HG03520 (cell line): ENCODE measurements at regions not wholly inside any gene's neighbourhood (a gene's known extent, or its start where the extent isn't known, plus 50 kb on each side); places are given as distances from the start of the nearest gene placed in this dataset.

Source experiments
- ATAC-seq: cut with Tn5 transposase; IDR thresholded peaks from one replicate; pipeline ENCODE4 v1.9.1; 2021; ENCODE audit warnings: mild to moderate bottlenecking, moderate library complexity; ENCODE audit not compliant: unreplicated experiment

DNA sequence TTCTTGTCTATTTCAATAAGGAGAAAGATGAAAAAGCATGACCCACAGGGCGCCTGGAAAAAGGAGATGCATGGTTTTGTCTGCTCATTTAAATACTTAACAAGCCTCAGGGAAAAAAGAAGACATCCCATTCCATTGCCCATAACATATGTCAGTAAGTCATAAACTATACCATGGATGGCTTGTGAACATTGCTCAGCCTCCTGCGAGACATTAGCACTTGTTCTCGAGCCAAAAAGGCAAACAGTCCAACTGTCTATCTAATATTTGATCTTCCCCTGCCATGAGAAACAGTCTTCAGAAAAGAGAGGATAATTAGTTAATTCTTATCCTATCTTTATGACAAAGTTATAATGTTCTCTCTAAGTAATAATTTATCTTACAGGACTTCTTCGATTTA lies 527.4 kb downstream of the HACE1 start:
- ATAC-seq = no peak

DNA sequence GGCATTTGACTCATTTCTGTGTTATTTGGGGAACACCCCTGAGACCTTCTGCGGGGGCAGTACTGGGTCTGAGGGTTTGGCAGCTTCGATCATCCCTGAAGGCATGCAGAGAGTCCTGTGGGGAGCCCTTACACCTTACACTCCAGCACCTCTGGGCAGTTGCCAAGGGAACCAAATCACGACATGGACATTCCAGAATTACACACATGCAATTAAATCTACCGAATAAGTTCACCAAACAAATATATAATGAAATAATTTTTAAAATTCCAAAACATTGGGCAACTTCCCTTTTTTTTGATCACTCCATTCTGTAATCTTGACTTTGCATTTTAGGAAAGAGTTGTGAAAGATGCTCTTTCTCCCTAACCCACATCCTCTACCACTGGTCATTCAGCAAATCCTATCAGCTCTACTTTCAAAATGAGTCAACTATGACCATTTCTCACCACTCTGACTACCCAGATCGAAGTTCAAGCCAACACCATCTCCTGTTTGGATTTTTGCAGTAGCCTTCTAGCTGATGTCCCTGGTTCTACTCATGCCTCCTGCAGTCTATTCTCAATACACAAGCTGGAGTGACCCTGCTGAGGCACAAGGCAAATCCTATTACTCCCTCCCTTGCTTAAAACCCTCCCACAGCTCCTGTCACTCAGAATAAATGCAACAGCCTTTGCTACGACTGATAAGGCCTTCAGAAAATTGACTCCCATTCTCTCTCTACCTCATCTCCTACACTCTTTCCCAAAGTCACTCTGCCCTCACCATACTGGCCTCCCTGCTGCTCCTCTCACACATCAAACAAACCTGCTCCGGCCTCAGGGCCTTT lies 533.3 kb downstream of the HACE1 start:
- peak; percentile 75 for ATAC-seq

DNA sequence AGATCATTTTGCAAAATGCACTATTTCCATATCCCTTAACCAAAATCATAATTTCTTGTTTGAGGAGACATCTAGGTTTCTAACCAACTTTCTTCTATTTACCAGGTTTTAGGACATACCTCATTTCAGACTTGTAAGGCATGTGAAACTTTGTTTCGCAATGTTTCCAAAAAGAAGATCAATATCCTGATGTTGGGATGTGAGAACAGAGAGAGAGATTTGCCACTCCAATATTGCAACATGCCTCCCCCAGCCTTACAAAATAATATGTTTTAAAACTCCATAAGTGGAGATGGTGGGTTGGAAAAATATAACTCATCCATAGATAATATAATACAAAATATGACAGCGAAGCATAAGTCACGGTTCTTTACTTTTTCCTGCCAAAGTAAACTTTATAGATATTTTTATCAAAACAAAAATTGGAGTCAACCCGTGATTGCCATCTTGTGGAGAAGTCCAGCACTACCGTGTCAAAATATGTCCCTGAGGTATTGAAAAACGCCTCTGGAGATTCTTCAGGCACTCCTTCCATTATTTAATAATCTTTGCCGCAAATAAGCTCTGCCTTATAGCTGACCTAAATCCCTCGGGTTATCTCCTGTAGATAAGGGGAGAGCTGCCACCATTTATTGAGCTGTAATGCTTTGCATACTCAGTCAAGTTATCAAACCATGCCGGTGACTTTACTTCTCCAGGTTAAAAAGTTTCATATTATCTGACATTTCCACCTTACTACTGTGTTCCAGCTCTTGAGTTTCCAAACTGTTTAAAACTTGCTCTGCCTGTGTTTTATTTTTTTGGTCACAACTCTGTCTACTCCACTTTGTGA lies 534.2 kb downstream of the HACE1 start:
- ATAC-seq = peak; percentile 22

DNA sequence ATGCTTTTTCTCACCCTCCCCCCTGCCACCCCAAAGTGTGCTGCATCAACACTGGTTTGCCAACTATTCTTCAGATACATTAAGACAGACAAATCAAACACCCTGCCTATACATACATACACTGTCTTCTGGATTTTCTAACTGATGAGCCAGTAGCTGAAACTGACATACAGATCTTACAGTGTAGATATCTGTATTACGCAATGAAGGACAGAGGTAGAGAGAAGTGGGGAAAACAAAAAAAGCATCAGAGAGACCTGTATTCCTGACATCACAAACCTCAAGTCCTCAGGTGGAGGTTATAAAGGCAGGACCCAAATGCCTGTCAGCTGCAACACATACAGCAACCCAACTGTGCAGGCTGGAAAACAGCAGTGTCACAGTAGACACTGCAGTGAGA lies 535.4 kb downstream of the HACE1 start:
- no peak for ATAC-seq

DNA sequence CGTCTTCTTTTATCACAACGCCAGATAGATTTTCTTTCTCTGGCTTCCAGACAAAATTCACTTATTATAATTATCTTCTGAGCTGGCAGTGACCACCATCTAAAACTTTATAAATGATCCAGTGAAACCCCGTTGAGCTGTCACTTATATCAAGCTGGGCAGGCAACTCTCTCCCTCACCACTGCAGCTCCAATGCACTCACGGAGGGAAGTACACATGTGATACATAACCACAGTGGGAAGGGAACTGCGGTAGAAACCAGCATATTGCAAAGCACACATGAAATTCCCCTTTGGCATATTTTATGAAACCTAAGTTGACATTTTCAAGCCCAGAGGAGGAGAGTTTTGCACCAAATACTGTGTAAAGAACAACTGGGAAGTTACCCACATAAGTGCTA lies 536.9 kb downstream of the HACE1 start:
- no peak for ATAC-seq

DNA sequence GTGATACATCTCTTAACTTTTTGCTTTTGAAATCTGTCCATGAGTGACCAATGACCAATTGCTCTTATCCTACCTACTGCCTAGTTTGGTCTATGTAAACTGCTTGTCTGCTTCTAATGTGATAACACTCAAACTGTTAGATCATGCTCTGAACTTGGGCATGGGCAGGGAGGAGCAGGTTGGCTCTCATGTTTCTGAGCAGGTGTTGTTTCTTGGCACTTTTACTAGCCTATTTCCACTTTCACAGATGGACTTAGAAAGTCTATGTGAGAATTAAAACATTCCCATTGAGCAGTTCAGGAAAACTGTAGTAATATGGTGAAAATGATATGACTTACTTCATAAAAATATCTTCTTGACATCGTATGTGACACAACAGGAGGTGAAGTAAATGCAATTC lies 538.4 kb downstream of the HACE1 start:
- no peak for ATAC-seq

DNA sequence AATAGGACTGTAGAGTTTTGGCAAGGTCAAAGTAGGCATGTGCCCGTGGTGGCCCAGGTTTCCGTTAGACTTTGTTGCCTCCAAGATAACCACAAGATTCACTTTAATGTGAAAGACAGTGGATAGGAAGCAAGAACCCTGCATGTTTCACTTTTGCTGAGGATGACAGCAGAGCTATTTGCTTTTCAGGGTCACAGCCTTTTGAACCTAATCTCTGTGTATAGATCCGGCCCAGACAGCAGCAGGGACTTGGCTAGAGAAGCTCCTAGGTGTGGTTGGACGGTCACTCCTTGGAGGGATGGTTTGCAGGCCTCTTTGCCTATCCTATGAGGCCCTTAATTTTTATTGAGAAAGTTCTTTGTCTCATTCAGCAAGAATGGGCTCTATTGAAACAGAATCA lies 538.8 kb downstream of the HACE1 start:
- no peak for ATAC-seq

DNA sequence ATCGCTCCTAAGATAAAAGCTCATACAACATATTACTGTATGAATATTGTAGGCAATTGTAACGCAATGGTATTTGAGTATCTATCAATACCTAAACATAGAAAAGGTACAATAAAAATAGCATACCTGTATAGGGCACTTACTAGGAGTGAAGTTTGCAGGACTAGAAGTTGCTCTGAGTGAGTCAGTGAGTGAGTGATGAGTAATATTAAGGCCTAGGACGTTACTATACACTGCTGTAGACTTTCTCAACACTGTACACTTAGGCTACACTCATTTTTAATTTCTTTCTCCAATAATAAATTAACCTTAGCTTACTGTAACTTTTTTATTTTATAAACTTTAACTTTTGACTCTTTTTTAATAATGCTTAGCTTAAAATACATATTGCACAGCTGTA lies 546.9 kb downstream of the HACE1 start:
- ATAC-seq = no peak

DNA sequence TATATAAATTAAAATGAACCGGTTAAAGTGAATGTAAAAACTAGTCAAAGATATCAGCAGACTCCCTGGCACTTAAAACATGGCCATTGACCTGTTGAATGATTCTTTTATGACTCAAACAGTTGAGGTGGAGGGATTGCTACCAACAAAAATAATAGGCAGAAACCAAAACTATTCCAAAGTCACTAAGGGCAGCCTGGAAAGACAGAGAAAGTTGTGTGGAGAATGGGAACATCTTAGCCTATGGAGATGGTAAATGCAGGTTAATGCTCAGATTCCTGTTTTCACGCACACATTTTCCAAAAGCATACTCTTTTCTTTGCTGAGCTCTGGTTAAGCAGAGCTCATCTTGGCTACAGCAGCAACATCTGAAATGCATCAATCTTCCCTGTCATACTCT lies 553.5 kb downstream of the HACE1 start:
- ATAC-seq = no peak

DNA sequence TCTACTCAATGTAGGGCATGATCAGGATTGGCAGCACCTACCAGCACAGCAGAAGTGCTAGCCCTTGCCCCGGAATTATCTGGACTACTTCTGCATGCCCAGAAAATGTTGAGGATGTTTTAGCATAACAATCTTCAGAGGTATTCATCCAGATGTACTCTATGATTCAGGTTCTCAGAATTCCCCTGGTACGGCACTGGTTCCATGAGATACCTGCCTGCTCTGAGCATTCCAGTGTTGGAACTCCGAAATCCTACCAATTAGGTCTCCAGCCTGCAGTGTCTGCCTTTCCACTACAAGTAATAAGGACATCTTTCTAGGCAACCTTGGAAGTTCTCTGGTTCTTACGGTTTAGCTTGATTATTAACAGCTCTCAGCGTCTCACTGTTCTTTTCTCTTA lies 554.5 kb downstream of the HACE1 start:
- ATAC-seq = no peak

DNA sequence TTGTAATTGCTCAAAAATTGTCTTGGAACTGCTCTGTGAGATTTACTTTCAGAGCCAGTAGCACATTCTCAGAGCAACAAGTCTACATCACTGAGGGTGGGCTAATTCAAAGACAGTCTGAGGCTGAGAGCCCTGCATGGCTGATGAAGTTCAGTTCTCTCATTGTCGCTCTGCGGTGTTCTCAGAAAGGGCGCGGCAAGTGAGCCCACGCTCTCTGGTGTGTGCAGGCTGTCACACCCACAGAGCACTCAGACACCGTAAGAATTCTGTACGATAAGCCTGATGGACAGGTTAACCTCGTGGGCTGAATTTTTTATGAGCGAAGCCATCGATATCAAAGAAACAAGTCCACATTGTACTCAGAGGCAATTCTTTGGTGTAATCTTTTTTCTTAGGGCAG lies 557.8 kb downstream of the HACE1 start:
- ATAC-seq = no peak

DNA sequence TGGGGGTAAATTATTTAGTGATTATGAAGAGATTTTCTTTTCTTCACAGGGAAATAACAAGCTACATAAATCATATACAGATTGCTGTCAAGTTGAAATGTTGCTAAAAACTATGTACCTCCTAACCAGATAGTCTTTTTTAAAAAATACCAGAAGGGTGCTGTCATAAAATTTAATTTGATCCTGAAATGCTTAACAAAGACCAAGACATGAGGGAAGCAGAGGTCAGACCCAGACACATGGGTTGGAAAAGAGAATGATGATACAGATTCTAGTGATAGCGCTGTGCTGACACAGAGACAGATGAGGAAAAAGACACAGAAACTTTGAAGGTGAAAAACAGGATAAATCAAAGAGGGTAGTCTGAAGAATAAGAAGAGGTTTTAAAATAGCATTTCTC lies 573.1 kb downstream of the HACE1 start:
- no peak for ATAC-seq

DNA sequence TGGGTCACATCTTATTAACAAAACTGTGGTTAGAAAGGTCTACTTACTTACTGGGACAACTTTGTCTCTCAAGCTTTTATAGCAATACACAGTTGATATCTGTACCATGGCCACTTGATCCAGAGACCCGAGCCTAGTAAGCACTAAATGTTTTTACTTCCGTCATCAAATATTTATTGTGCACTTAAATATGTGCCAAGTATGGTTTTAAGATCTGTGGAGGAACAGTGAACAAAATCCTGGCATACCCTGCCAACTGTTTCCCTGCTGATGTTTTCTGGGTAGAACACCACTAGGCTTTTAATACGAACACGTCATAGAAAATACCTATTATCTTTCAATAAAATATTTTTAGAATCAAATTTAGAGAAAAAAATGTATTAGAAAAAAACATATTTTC lies 574.8 kb downstream of the HACE1 start:
- no peak for ATAC-seq

DNA sequence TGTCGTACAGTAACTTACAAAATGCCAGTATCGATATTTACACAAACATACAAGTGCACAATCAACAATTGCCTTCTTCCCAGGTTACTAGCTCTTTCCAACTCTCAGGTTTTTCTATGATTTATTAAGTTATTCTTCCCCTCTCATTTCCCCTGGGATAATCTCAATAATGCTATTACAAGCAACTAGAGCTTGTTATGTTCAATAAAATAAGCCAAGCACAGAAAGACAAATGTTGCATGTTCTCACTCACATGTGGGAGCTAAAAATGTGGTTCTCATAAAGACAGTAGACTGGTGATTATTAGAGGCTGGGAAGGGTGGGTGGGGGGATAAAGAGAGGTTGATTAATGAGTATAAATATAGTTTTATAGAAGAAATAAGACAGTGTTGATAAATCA lies 577.1 kb downstream of the HACE1 start:
- ATAC-seq = no peak

DNA sequence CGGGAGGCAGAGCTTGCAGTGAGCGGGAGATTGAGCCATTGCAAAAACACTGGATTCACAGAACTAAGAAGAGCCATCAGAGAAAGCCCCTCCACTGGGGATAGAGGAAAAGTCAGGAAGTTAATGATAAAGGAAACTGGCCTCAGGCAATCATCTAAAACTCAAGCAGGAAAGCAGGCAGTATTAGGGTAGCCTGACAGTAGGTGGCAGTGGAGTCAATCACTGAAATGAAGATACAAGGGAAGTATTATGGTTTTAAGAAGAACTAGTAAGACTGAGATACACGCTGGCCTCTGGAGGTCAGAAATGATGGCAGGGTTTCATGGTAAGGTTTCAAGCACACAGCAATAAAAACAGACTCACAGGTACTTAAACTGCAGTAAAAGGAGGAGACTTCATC lies 578.3 kb downstream of the HACE1 start:
- no peak for ATAC-seq

DNA sequence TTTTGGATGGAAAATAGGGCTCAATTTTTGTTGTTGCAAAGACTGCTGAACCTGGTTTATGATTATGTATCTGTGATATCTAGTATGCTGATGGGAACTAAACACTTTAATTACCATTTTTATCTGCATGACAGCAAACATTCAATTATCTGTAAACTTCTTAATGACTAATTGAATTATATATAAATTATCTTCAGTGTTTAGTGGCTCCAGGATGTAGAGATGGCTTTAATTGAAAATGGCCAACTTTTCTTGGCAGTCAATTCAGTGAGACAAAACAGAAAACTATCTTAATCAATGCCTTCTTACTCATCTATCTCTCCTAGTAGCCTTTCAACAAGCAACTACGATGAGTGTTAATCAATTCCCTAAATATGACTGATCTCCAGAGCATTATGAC lies 591.3 kb downstream of the HACE1 start:
- ATAC-seq = no peak

DNA sequence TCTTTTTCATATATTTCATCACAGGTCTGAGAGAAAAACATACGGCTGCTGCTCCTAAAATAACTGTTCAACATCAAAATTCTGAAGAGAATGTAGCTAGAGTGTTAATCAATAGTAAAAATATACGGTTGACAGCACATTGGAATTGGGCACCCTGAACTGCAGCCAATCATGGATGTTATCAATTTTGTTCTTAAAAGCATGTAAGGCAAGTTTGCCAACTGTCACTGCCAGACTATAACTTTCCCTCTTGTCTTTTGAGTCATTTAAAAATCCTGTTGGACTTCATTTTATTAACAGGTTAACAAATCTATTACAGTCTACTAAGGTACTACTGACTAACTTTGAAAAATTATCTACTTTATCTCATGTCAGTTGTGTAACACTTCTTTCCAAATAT lies 592.8 kb downstream of the HACE1 start:
- no peak for ATAC-seq

DNA sequence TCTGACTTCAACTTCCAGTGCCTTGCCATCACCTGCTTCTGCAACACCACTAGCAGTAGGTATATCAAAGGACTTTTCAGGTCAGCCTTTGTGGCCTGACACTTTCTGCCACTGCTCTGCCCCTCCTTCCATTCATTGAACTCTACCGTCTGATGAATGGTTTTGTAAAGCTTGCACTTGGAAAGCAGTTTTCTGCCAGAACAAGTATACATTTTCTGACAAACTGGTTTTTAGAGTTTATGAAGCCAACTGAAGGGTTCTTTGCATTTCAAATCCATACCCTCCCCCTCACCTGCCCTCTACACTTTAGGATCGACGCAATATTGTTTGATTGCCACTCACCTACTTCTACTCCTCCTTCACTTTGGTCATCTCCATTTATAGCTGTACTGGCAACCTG lies 603.1 kb downstream of the HACE1 start:
- no peak for ATAC-seq

DNA sequence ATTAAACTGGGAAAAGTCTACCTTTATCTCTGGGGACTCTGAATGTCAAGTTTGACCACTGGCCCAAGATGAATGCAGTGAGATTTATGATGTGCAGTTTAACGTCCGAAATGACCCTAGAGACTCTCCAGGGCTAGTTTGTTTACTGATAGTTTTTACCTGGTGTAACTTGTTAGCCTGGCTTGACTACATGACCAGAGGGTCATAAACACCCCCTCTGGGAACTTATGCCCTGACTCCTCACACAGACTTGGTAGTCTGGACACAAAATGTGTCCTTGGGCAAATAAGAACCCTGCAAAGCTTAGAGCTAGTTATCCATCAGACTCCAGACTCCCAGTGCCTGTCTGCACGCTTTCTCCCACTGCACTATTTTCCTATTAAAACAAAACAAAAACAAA lies 606.5 kb downstream of the HACE1 start:
- ATAC-seq = no peak

DNA sequence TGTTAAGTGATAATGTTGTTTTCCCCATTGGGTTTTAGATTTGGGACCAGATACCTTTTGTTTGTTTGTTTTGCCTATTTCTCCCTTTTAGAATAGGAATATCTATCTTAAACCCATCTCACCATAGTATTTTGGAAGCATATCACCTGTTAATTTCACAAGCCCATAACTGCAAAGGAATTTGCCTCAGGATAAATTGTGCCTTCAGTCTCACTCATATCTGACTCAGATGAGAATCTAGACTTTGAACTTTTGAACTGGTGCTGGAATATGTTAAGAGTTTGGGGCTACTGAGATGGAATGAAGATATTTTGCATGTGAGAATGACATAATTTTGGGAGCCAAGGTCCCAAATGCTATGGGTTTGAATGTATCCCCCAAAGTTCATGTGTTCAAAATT lies 607.4 kb downstream of the HACE1 start:
- ATAC-seq = no peak

DNA sequence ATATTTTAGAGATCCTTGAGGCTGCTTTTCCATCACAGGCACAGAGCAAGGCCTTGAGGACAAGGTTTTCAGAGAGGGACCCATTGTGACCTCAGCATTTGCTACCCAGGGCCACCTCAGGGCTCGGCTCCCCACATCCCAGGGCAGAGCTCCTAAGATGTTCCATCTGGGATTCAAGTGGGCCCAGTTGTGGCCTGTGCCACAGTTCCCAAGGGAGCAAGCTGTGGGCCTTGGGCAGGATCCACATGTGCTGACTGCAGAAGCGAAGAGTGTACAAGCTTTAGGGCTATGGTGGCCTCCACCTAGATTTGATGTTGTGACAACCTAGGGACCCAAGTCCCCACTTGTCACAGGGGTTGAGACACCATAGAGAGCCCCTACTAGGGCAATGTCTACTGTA lies 608.1 kb downstream of the HACE1 start:
- no peak for ATAC-seq

DNA sequence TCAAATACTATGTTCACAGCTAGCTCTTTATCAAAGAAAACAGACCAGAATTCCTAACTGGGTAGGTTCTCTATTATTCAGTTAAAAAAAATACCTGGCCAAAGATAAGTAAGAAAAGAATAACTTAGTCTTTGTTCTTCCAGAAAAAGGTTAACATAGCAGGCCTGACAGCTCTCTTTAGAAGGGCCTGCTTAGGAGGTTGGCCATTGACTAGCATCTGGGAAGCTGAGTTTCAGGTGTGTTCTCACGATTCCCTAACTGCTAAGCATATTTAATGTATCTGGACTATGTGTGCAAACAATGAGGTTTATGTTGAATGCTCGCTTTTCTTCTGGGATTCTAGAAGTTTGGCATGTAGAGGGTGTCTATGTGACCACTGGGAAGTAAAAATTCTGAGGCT lies 618.9 kb downstream of the HACE1 start:
- ATAC-seq = no peak
